H1 (cell line): ENCODE measurements at regions not wholly inside any gene's neighbourhood (a gene's known extent, or its start where the extent isn't known, plus 50 kb on each side); places are given as distances from the start of the nearest gene placed in this dataset.

Experiments used
- CTCF ChIA-PET: fragments of 300-600 bp; sonication (Branson Sonifier 250); formaldehyde crosslinking; loops from one replicate; lab custom pipeline; 2021; ENCODE audit not compliant: partially characterized antibody; lab: Charles Lee
- POLR2A ChIA-PET: fragments of 300-600 bp; sonication (Branson Sonifier 250); formaldehyde crosslinking; loops from one replicate; lab custom pipeline; 2021; ENCODE audit warnings: inconsistent platforms; ENCODE audit not compliant: partially characterized antibody; lab: Charles Lee
- DNase-seq, 2 experiments: peaks; one replicate each; pipeline versions ENCODE4 v3.0.0 to v3.0.0-alpha.2; 2010 to 2022; ENCODE audit warnings: low spot score in 2 of 2, low read depth in 1 of 2, mixed read lengths in 1 of 2
- FAIRE-seq: peaks from 2 replicates; lab custom pipeline; 2011; peaks lifted over from hg19 to GRCh38; lab: Jason Lieb, UNC
- H2AFZ ChIP-seq: 2 replicates; pipeline ENCODE4 v1.8.1; 2012; ENCODE audit warnings: low read length, inconsistent platforms
- H2AK5ac ChIP-seq: 2 replicates; pipeline ENCODE4 v1.6.1; 2013; ENCODE audit warnings: low read depth, low read length
- H2BK120ac ChIP-seq: replicated peaks from 2 replicates; pipeline ENCODE3; 2013; ENCODE audit warnings: low read depth, low read length, inconsistent platforms
- H2BK12ac ChIP-seq: 2 replicates; pipeline ENCODE4 v1.6.1; 2013; ENCODE audit warnings: low read depth, low read length
- H2BK15ac ChIP-seq: 2 replicates; pipeline ENCODE4 v1.6.1; 2013; ENCODE audit warnings: low read length
- H2BK20ac ChIP-seq: 2 replicates; pipeline ENCODE4 v1.6.1; 2013; ENCODE audit warnings: low read length
- H2BK5ac ChIP-seq: 2 replicates; pipeline ENCODE4 v1.6.1; 2013; ENCODE audit warnings: low read depth, low read length
- H3K14ac ChIP-seq: 2 replicates; pipeline ENCODE4 v1.6.1; 2013; ENCODE audit warnings: inconsistent platforms; ENCODE audit not compliant: insufficient read length
- H3K18ac ChIP-seq: 2 replicates; pipeline ENCODE4 v1.6.1; 2013; ENCODE audit warnings: low read length; ENCODE audit errors: extremely low read depth
- H3K23ac ChIP-seq: 2 replicates; pipeline ENCODE4 v1.6.1; 2013; ENCODE audit warnings: inconsistent platforms; ENCODE audit not compliant: insufficient read length
- H3K23me2 ChIP-seq: 2 replicates; pipeline ENCODE4 v1.6.1; 2013; ENCODE audit warnings: low read depth, low read length
- H3K27ac ChIP-seq: 2 replicates; pipeline ENCODE4 v1.6.1; 2011; ENCODE audit warnings: low read depth, low read length, inconsistent platforms
- H3K27me3 ChIP-seq, 4 experiments: replicated peaks in 1 of 4; 1 replicate in 1 of 4; 2 replicates in 3 of 4; pipeline versions ENCODE4 v1.6.1 to v1.8.1; 2011 to 2013; ENCODE audit warnings: low read length in 3 of 4, mild to moderate bottlenecking in 3 of 4, inconsistent platforms in 2 of 4, mixed read lengths in 2 of 4, moderate library complexity in 1 of 4; ENCODE audit not compliant: control insufficient read depth in 3 of 4, insufficient read depth in 3 of 4; ENCODE audit errors: extremely low read depth in 1 of 4
- H3K36me3 ChIP-seq, 4 experiments: 2 replicates each; pipeline versions ENCODE4 v1.6.1 to v1.8.1; 2011 to 2013; ENCODE audit warnings: mild to moderate bottlenecking in 4 of 4, low read length in 3 of 4, moderate library complexity in 2 of 4, control low read depth in 1 of 4, inconsistent platforms in 1 of 4; ENCODE audit not compliant: insufficient read depth in 4 of 4, control insufficient read depth in 2 of 4
- H3K4ac ChIP-seq: replicated peaks from 2 replicates; pipeline ENCODE3; 2013; ENCODE audit warnings: low read length, low read depth, mixed read lengths, inconsistent platforms; ENCODE audit not compliant: insufficient read length
- H3K4me1 ChIP-seq, 4 experiments: replicated peaks in 1 of 4; 1 replicate in 1 of 4; 2 replicates in 3 of 4; pipeline versions ENCODE4 v1.6.1 to v1.8.1; 2011 to 2013; ENCODE audit warnings: low read length in 3 of 4, inconsistent platforms in 2 of 4, mixed read lengths in 1 of 4; ENCODE audit not compliant: insufficient read depth in 4 of 4, control insufficient read depth in 3 of 4
- H3K4me2 ChIP-seq, 2 experiments: 2 replicates each; pipeline versions ENCODE4 v1.6.1 to v1.8.1; 2011 to 2013; ENCODE audit warnings: low read depth in 2 of 2, low read length in 2 of 2, control low read depth in 1 of 2, inconsistent platforms in 1 of 2, mild to moderate bottlenecking in 1 of 2; ENCODE audit not compliant: insufficient read depth in 1 of 2
- H3K4me3 ChIP-seq, 4 experiments: fragments of 200-600, 300-600 bp in 1 of 4; sonication (generic), shearing (Covaris generic), sonication (Bioruptor Twin) in 1 of 4; 2 replicates each; pipeline versions ENCODE4 v1.5.1 to v1.8.1; 2011 to 2016; ENCODE audit warnings: low read length in 4 of 4, low read depth in 3 of 4, control low read depth in 2 of 4, inconsistent platforms in 2 of 4, mild to moderate bottlenecking in 2 of 4, mixed read lengths in 1 of 4, moderate library complexity in 1 of 4; ENCODE audit not compliant: insufficient read depth in 2 of 4; ENCODE audit errors: extremely low read depth in 1 of 4
- H3K56ac ChIP-seq: replicated peaks from 2 replicates; pipeline ENCODE3; 2013; ENCODE audit warnings: low read depth, mild to moderate bottlenecking, mixed read lengths, low read length, inconsistent platforms; ENCODE audit not compliant: insufficient read length
- H3K79me1 ChIP-seq: 2 replicates; pipeline ENCODE4 v1.6.1; 2013; ENCODE audit warnings: low read depth, low read length, control low read depth
- H3K79me2 ChIP-seq, 2 experiments: 2 replicates each; pipeline versions ENCODE4 v1.6.1 to v1.8.1; 2012 to 2013; ENCODE audit warnings: low read length in 2 of 2, mild to moderate bottlenecking in 2 of 2, inconsistent platforms in 1 of 2; ENCODE audit not compliant: insufficient read depth in 2 of 2, control insufficient read depth in 1 of 2
- H3K9ac ChIP-seq, 4 experiments: replicated peaks in 1 of 4; 1 replicate in 1 of 4; 2 replicates in 3 of 4; pipeline versions ENCODE4 v1.6.1 to v1.8.1; 2011 to 2013; ENCODE audit warnings: low read depth in 3 of 4, low read length in 3 of 4, control low read depth in 2 of 4, mild to moderate bottlenecking in 2 of 4, moderate library complexity in 2 of 4, inconsistent platforms in 1 of 4; ENCODE audit errors: extremely low read depth in 1 of 4
- H3K9me3 ChIP-seq, 2 experiments: 2 replicates each; pipeline versions ENCODE4 v1.6.1 to v1.8.1; 2012 to 2013; ENCODE audit warnings: mild to moderate bottlenecking in 2 of 2, moderate library complexity in 2 of 2, control low read depth in 1 of 2, inconsistent platforms in 1 of 2, low read depth in 1 of 2, low read length in 1 of 2, mixed read lengths in 1 of 2; ENCODE audit not compliant: insufficient read depth in 2 of 2
- H4K20me1 ChIP-seq, 2 experiments: replicated peaks in 1 of 2; 2 replicates each; pipeline versions ENCODE3 to v1.8.1; 2011 to 2013; ENCODE audit warnings: inconsistent platforms in 2 of 2, low read length in 2 of 2, mild to moderate bottlenecking in 1 of 2; ENCODE audit not compliant: insufficient read depth in 2 of 2, control insufficient read depth in 1 of 2
- H4K5ac ChIP-seq: 2 replicates; pipeline ENCODE4 v1.6.1; 2013; ENCODE audit warnings: low read length, low read depth, mixed read lengths, inconsistent platforms; ENCODE audit not compliant: insufficient read length
- H4K8ac ChIP-seq: 2 replicates; pipeline ENCODE4 v1.8.0; 2013; ENCODE audit warnings: mild to moderate bottlenecking, moderate library complexity, low read length, inconsistent platforms; ENCODE audit not compliant: insufficient read depth; ENCODE audit errors: extremely low read depth
- H4K91ac ChIP-seq: replicated peaks from 2 replicates; pipeline ENCODE3; 2013; ENCODE audit warnings: low read length, mixed read lengths, inconsistent platforms; ENCODE audit not compliant: insufficient read length
- ASH2L ChIP-seq: fragments of 200-600, 300-600 bp; sonication (generic); IDR thresholded peaks from one replicate; pipeline ENCODE4 v1.7.1; 2017; ENCODE audit warnings: low read length
- CBX5 ChIP-seq: fragments of 300-800, 300-1000 bp; sonication (generic); IDR thresholded peaks from 2 replicates; pipeline ENCODE4 v1.7.1; 2016; ENCODE audit warnings: antibody characterized with exemption, low read length, low read depth
- FOSL1 ChIP-seq: IDR thresholded peaks from 2 replicates; pipeline ENCODE4 v1.6.1; 2011; ENCODE audit warnings: mild to moderate bottlenecking, low read depth, low read length, moderate library complexity; ENCODE audit not compliant: insufficient read depth
- GTF2F1 ChIP-seq: IDR thresholded peaks from 2 replicates; pipeline ENCODE4 v1.6.1; 2012; ENCODE audit warnings: low read depth, low read length, improper control_type of control experiment, borderline replicate concordance
- MAX ChIP-seq: IDR thresholded peaks from 2 replicates; pipeline ENCODE4 v1.6.1; 2012; ENCODE audit warnings: inconsistent platforms
- SIN3A ChIP-seq, 2 experiments: IDR thresholded peaks in 1 of 2; conservative IDR thresholded peaks in 1 of 2; 2 replicates each; pipeline ENCODE4 v1.6.1; 2011 to 2012; ENCODE audit warnings: low read length in 2 of 2, improper control_type of control experiment in 1 of 2, low read depth in 1 of 2, mild to moderate bottlenecking in 1 of 2
- SIX5 ChIP-seq: IDR thresholded peaks from 2 replicates; pipeline ENCODE4 v1.6.1; 2011; ENCODE audit warnings: mild to moderate bottlenecking, low read depth, low read length
- TAF1 ChIP-seq: IDR thresholded peaks from 2 replicates; pipeline ENCODE4 v1.6.1; 2011; ENCODE audit warnings: mild to moderate bottlenecking, low read depth, low read length
- TAF7 ChIP-seq: optimal IDR thresholded peaks from 2 replicates; pipeline ENCODE3; 2011; ENCODE audit warnings: low read depth, mild to moderate bottlenecking, inconsistent platforms, low read length, moderate library complexity, borderline replicate concordance
- WGBS, 2 experiments: shearing (Covaris generic) in 1 of 2; methylation state at CpG; one replicate each; pipeline versions ENCODE4 v1.1.6 to v1.1.7; 2013 to 2015; ENCODE audit warnings: low lambda C conversion rate in 2 of 2, mixed read lengths in 2 of 2, inconsistent platforms in 1 of 2, low coverage in 1 of 2, missing lambda C conversion rate in 1 of 2; ENCODE audit not compliant: insufficient replicate concordance in 2 of 2, insufficient coverage in 1 of 2, insufficient read length in 1 of 2; ENCODE audit errors: extremely low coverage in 1 of 2, missing lambda C conversion rate in 1 of 2; 5-methylcytosine and 5-hydroxymethylcytosine counted together

GRCh38 chr4:29113960-29114359, 1606.2 kb upstream of the PCDH7 start:
- H3K9ac ChIP-seq = no peak overlapping the region
- H3K9me3 ChIP-seq = no peaks in the 10 kb centered on the region
- no peak overlapping the region for H3K14ac ChIP-seq
- H4K91ac ChIP-seq = no peak overlapping the region
- peak overlapping the region; percentile 75 for H3K56ac ChIP-seq
- H2BK12ac ChIP-seq = no peak overlapping the region
- H4K8ac ChIP-seq = no peak overlapping the region
- no peaks in the 10 kb centered on the region for H3K79me2 ChIP-seq
- no peak overlapping the region for H2BK5ac ChIP-seq
- H3K27ac ChIP-seq = no peak overlapping the region
- no peaks in the 10 kb centered on the region for H3K36me3 ChIP-seq
- H3K23me2 ChIP-seq = no peaks in the 10 kb centered on the region
- no peak overlapping the region for H2BK120ac ChIP-seq
- H2BK20ac ChIP-seq = no peak overlapping the region
- no peak overlapping the region for H3K23ac ChIP-seq
- H2BK15ac ChIP-seq = no peak overlapping the region
- TF ChIP-seq ASH2L (no peak), TAF1 (no peak), TAF7 (no peak), MAX (no peak), FOSL1 (no peak), SIX5 (no peak), CBX5 (no peak), SIN3A (conservative IDR thresholded peaks at IDR 0.05 in 1 of 2, IDR thresholded peaks at IDR 0.05 in 1 of 2; ENCODE audit: low read depth in 1 of 2, low read length in 2 of 2) (no peak), GTF2F1 (no peak)
- TF ChIP-seq, all 59 proteins: peak for 0
- Histone ChIP-seq H3K4ac (no peak overlapping the region), H3K18ac (no peak overlapping the region), H3K79me1 (no peaks in the 10 kb centered on the region), H2AFZ (no peak overlapping the region), H3K27me3 (no peaks in the 10 kb centered on the region), H3K4me3 (no peak overlapping the region), H2AK5ac (no peak overlapping the region), H3K4me2 (no peak overlapping the region), H3K4me1 (no peaks in the 10 kb centered on the region), H4K5ac (no peak overlapping the region), H4K20me1 (no peaks in the 10 kb centered on the region)
- 87% methylated on average over 3 of the region's 3 CpGs; no CpG with 5 or more reads in 1 of the 2 experiments for WGBS, 2 experiments
- DNase-seq = no peak
- FAIRE-seq = no peak
- POLR2A ChIA-PET = no interaction called here
- CTCF ChIA-PET = no interaction called here
